ENCODE measurements at regions not wholly inside any gene's neighbourhood (a gene's known extent, or its start where the extent isn't known, plus 50 kb on each side); places are given as distances from the start of the nearest gene placed in this dataset.

DNA sequence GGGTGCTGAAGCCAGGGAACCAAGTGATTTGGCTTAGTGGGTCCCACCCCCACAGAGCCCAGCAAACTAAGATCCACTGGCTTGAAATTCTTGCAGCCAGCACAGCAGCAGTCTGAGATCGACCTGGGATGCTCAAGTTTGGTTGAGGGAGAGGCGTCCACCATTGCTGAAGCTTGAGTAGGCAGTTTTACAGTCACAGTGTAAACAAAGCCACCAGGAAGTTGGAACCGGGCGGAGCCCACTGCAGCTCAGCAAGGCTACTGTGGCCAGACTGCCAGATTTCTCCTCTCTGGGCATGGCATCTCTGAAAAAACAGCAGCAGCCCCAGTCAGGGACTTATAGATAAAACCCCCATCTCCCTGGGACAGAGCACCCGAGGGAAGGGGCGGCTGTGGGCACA, 424.1 kb upstream of the TENM4 start:
- no peak for DNase-seq (ENCODE audit: low spot score)

DNA sequence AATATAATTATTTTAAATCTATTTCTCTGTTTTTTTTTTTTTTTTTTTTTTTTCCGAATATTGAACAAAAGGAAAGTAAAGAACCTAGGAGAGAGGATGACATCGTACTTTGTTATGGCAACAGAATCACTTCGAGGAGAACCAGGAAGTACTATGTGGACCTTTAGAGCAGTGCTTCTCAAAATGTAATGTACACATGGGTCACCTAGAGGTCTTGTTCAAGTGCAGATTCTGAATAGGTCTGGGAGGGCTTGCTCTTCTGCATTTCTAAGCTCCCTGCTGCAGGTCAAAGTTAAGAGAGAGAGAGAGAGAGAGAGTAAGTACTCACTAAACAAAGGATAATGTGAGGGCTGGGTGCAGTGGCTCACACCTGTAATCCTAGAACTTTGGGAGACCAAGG, 419.5 kb upstream of the TENM4 start:
- no peak for DNase-seq (ENCODE audit: low spot score)

DNA sequence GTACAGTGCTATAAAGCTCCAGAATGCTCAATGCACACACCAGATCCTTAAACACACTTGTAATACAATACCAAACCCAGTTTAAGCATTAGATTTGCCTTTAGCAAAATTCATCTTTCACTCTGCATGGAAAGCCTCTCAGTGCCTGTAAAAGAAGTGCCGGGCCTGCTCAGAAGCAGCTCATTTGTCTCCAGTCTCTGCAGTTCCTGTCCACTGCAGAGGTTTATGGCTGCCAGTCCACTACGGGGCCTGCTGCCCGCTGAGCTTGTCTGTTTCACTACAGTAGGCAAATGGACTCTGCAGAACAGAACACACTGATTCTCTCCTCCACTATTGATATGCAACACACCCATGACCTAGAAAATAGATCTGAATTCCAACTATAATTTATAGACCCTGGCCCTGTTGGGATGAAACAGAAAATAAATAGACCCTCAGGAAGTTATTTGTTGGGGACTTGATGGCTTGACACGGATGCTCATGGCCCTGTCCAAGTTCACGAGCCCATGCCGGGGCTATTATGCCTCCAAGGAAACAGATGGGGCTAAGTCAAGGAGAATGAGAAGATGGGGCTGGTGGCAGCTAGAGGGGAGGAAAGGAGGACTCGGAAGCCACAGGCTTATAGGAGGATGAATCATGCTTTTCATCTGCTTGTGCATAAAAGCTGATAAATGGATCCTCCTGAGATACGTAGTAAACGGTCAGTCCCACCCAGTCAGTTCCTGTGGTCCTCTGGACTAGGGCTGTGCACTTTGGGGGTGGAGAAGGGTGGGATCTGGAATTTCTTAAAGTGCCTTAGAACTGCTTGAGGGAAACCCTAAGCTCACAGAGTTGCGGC, 416.8 kb upstream of the TENM4 start:
- no peak for DNase-seq (ENCODE audit: low spot score)

DNA sequence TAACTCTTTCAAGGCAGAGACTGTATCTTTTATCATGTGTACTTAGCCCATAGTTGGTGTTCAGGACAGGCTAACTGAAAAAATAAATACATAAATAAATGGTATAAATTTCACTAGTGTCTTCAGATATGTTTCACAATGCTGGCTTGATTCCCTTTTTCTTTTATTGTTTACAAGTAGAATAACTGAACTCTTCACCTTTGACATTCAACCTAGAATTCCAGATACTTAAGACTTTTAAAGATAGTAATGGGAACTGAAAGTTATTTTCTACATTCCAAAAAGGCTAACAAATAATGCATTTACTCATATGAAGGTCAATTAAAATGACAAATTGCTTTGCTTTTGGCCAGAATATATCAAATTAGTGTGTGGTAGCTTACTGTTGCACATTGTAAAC, 411.3 kb upstream of the TENM4 start:
- DNase-seq (ENCODE audit: low spot score), result no peak

DNA sequence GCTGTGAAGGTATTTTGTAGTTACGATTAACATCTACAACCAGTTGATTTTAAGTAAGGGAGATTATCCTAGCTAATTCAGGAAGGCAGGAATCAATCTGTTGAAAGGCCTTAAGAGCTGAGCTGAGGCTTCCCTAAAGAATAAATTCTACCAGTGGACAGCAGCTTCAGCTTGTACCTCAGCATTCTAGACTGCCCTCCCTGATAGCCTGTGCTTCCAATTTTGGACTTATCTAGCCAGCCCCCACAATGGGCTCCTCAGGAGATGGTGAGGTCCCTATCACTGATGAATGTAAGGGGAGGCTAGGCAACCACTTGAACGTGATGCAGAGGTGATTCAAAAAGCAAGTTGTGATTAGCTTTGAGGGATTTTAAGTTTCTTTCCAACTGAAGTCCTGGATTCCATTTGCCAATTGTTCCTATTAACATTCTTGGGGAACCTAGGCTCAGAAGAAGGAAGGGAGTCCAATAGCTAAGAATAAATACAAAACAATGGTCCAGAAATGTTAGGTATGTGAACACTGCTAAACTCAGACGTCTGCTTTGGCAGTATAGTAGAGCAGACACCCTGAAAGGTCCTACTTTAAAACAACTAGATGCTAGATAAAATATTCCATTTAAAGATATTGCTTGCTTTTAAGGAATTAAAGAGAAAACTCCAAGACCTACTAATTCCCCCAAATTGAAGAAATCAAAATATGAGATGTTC, 404.3 kb upstream of the TENM4 start:
- no peak for DNase-seq (ENCODE audit: low spot score)

DNA sequence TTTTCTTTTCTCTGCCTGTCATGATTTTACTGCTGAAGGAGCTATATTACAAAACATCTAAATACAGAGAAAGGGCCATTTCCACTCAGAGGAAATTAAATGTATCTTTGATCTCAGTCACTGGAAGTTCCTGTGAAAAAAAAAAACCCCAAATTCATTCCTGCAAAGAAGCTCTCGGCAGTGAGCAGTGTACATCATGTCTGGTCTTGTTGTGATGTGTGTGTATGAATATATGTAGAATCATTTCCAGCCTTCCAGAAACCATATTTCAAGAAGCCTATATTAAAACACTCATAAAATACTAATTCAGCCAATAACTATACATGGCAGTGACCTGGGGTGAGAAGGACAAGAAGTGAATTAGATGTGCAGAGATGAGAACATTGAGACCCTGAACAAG, 393.2 kb upstream of the TENM4 start:
- DNase-seq (ENCODE audit: low spot score), result no peak

DNA sequence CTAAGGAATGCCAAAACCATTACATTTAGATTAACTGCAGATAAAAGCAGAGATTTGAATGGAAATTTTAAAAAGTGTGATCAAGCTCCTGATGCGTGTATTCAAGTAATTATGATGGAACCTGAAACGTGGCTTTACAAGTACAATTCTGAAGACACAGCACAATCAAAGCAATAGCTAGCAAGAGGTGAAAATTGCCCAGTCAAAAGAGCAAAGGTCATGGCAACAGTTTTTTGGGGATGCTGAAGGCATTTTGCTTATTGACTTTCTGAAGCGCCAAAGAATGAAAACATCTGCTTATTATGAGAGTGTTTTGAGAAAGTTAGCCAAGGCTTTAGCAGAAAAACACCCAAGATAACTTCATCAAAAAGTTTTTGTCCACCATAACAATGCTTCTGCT, 389.6 kb upstream of the TENM4 start:
- no peak for DNase-seq (ENCODE audit: low spot score)

DNA sequence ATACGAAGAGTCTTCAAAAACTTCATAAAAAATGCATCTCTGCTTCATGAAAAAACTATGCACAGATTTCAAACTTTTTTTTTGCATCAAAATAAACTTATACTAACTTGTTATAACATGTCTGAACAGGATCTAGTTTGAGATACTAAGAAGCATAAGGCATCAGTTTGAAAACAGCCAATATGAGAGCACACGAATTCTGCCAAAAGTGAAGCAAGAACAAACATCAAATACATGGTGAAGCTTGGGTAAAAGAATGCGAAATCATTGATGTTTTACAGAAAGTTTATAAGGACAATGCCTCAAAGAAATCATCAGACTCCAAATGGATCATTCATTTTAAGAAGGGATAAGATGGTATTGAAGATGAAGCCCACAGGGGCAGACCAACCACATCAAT, 389.1 kb upstream of the TENM4 start:
- no peak for DNase-seq (ENCODE audit: low spot score)

DNA sequence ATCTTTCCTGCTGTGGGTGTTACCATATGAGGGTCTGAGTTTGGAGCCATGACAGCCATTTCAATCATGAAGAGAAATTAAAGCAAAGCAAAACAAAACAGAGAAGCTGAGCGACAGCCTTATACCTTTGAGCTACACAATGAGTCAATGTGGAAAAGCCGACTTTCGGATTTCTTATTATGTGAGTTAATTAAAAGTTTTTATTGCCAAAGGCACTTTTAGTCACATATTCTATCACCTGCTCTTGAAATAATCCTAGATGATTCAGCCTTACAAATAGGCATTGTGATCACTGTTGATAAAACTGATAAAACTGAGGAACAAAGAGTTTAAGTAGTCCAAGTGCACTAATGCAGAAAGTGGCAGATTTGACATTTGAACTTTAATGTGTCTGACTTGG, 381.9 kb upstream of the TENM4 start:
- DNase-seq (ENCODE audit: low spot score), result no peak

DNA sequence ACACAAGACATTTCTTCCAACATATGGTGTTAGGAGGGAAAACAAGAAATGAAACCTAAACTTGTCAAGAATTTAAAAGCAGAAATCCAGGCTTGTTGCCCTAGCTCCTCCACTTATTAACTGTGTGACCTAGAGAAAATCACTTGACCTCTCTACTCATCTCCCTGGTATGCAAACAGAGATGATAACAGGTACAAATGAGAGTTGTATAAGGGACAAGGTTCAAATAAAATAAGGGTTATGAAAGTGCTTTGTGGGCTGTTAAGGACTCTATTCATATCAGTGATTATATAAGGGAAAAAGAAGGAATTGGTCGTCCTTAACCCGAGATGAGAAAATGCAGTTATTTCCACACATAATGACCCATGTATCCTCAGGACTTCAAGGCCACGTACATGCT, 372.7 kb upstream of the TENM4 start:
- no peak for DNase-seq (ENCODE audit: low spot score)

DNA sequence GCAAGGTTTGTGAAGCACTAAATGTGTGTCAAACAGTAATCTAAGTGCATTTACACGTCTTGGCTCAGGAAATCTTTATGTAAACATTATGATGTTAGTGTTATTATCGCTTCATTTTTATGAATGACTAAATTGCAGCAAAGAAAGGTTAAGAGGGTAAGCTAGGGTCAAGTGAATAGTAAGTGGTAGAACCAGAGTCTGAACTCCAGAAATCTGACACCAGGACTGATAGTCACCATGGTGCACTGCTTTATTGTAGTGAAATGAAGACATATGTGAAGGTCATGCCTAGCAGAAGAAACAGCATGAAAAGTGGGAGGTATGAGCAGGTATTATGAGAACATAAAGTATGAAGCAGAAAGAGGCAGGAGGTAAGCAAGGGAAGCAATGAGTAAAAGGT, 368.7 kb upstream of the TENM4 start:
- DNase-seq (ENCODE audit: low spot score), result no peak

DNA sequence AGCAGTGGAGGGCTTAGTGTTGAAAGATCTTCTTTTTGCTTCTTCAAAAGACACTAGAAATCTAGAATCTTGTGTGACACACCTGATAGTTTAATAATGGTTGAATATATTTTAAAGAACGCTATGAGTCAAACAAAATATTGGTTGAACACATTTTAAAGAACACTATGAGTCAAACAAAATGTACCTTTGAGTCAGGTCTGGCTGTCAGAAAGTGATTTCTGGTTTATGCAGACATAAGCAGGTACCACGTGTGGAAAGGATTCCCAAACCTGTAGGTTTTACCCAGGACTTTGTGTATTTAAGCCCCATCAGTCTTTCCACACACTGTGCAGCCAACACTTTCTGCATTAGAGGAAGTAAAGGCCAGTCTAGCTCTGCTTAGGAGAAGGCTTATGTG, 366.7 kb upstream of the TENM4 start:
- no peak for DNase-seq (ENCODE audit: low spot score)

DNA sequence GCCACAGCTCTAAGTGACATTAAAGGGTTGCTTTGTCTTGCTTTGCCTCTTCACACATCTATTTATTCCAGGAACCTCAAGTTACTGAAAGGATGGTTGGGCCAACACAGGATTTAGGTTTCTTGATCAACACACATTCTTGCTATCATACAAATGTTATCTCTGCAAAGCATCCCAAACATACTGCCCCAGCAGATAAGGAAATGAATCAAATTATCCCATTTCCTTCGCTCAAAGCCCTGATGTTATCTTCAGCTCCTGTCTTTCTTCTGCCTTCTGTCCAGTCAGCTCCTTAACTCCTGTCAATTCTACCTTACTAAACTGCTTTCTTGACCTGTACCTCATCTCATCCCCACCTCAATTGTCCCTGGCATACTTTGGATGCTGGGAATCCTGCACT, 355.9 kb upstream of the TENM4 start:
- no peak for DNase-seq (ENCODE audit: low spot score)

DNA sequence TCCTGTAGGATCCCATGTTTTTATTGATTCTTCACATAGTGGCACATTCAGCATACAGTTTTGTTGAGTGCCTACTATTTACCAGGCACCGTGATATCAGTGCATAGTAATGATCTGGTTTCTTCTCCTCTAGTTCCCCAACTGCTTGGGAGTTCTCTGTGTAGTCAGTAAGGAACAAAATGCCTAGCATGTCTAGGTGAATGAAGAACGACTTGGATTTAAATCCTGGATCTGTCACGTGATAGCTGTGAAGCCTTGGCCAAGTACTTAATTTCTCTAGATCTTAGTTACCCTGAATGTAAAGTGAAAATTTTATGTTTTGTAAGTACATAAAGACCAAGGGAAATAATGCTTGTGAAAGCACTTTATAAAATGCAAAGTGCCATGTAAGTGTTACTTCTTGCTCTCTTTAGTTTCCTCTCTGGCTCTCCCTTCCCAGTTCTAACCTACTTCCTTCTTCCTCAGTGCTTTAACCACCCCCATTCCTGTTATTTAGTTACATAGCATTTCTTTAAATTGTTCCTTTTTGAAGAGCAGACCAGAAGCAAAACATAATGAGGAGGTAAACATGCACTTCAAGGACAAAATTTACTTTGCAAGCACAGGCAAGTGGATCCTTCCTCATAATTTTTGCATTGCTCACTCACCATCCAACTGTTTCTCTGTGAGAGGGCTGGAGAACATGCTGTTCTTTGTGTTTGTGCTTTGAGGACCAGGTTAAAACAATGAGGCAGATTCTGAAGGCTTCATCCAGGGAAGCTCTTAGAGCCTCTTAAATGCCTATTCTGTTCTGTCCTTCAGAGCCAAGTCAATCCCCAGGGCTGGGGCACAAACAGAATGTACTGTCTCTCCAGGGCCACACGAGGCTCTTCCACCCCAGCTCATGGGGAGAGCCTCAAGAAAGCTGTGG, 353.9 kb upstream of the TENM4 start:
- DNase-seq (ENCODE audit: low spot score), result no peak

DNA sequence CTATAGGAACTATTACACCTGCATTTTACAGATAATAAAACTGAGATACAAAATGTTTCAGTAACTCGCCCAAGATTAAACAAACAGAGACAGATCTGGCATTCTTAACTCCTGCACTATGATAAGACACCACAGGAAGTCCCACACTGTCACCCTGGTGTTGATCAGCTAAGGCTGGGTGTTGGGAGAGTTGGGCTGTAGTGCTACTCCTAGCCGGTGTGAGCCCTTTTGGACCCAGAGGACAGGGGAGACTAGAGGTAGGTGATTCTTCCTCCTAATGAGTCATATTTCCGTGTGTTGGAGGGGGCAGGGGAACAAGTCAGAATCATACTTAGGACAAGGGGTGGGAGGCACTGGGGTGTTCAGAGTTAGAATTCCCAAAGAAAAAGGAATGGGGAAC, 353.2 kb upstream of the TENM4 start:
- no peak for DNase-seq (ENCODE audit: low spot score)

DNA sequence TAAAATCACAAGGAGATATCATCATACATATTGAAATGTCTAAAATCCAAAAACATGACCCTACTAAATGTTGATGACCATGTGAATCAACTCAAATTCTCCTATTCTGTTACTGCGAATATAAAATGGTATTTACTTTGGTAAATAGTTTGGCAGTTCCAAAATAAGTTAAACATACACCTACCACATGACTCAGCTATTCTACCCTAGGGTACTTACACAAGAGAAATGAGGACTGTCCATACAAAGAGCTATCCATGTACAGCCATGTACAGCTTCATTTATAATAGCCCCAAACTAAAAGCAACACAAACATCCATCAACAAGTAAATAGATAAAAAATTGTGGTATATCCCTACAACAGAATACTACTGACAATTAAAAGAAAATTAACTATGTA, 346.1 kb upstream of the TENM4 start:
- DNase-seq (ENCODE audit: low spot score), result no peak

DNA sequence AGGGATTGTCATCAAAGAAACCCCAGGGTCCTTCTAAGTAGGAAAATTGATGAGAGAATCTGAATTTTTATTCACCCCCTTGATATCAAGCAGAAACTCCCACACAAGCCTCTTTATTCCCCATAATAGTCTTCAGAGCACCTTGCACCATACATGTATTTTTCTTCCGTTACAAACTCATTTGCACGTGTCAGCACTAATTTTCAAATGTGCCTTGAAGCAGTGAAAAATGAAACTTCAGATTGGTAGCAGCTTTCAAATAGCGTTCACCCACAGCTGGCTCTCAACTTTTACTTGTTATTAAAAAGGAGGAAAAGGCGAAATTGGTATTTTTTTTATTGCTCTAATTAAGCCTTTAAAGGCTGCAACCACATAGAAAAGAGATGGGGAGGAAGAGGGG, 343.0 kb upstream of the TENM4 start:
- no peak for DNase-seq (ENCODE audit: low spot score)

DNA sequence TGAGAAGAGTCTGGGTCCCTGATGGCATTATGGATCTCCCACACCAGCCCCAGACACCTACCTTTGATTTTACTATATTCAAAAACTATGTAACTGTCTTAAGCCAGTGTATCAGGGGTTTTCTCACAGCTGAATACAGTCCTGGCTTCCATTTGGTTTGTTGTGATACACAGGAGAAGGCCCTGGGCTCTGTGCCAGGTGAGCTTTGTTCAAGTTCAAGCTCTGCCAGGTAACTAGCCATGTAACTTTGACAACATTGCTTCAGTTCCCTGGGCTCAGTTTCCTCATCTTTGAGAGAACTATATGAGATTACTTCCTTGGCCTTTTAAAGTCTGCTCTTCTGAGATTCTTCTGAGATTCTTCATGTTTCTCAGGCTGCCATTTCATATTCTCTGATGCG, 327.5 kb upstream of the TENM4 start:
- DNase-seq (ENCODE audit: low spot score), result no peak

DNA sequence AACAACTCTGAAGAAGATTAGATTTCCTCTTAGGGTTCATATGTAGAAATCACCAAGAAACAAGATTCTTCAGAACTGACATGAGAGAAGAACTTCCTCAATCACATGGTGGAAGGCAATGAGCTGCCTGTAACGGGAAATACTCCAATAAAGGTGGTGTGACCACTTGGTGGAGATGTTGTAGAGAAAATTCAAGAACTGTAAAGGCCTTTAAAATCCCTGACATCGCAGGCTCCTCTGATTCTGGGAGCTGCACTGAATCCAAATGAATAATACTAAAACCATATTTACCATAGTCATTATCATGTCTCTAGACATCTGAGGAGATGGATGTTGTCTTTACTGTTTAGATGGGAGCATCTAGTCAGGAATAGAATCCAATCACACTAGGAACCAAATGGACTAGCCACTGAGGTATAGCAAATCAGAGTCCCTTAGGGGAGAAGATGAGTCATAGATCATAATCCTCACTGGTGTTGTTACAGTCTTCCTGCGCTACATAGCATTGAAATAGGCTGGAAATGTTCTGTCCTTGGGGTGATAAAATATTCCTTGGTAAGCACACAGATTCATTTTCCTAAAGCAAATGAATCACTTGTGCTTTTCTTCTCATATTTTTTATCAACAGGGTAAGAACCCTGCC, 321.6 kb upstream of the TENM4 start:
- no peak for DNase-seq (ENCODE audit: low spot score)

DNA sequence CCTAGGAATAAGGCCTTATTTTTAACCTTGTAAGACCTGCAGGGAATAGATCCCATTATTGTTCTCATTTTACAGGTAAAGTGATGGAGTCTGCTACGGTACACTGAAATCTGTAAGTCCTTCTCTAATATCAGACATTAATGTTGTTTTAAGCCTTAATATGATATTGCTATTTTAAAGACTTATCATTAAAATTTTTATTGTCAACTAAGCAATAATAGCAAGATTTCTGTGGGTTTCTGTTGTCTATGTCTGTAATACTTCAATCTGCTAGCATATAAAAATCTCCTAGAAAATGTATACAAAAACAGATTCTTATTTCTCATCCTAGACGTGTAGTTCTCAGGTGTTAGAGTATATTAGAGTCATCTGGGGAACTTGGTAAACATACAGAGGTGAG, 317.5 kb upstream of the TENM4 start:
- no peak for DNase-seq (ENCODE audit: low spot score)

DNA sequence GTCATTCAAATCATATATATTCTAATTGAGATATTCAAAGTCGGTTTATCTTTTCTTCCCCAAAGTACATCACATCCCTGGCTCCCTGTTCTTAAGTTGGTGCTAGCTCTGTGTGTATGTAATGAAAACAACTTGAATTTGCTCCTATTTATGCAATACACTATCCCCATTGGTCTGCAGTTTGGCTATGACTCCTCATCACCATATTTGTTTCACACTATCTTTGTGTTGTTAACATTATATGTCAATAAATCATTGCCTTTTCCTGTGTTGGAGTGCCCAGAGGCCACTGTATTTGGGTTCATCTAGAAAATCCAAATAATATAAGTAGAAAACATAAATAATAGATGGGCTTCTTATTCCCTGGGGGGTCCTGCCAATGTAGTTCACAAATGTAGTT, 306.6 kb upstream of the TENM4 start:
- no peak for DNase-seq (ENCODE audit: low spot score)

DNA sequence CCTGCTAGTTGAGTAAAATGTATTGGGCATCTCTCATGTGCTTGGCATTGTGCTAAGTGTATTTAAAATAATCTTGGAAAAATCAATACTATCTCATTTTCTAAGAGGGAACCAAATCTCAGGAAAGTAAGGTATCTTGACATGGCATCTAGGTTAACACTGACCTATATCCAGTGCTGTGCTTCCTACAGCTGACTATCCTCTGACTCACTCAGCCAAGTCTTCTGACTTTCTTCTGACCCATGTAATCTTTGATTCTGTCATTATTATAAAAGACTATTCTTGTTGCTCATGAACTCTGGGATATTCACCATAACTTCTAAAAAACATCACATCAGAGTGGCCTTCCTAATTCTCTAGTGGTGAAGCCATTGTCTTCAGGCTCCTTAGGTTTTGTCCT, 304.1 kb upstream of the TENM4 start:
- no peak for DNase-seq (ENCODE audit: low spot score)
